Colonic mucosa (tissue), 4 donors: ENCODE measurements at regions not wholly inside any gene's neighbourhood (a gene's known extent, or its start where the extent isn't known, plus 50 kb on each side); places are given as distances from the start of the nearest gene placed in this dataset.

Source experiments
- DNase-seq: peaks from one replicate; pipeline ENCODE4 v3.0.0-alpha.2; 2020
- H3K27ac ChIP-seq: fragments of 200-600 bp; one replicate; pipeline ENCODE4 v1.8.0; 2021
- H3K27me3 ChIP-seq: fragments of 200-600 bp; one replicate; pipeline ENCODE4 v1.8.0; 2021
- H3K36me3 ChIP-seq: fragments of 200-600 bp; one replicate; pipeline ENCODE4 v1.8.0; 2021
- H3K4me1 ChIP-seq: fragments of 200-600 bp; one replicate; pipeline ENCODE4 v1.8.0; 2021; ENCODE audit warnings: mild to moderate bottlenecking
- H3K4me3 ChIP-seq: fragments of 200-600 bp; one replicate; pipeline ENCODE4 v1.8.0; 2021
- H3K9ac ChIP-seq, 2 donors: one replicate each; pipeline ENCODE4 v1.7.0; 2013; ENCODE audit warnings: control low read depth in 2 of 2, low read depth in 2 of 2, low read length in 2 of 2
- H3K9me3 ChIP-seq: fragments of 200-600 bp; one replicate; pipeline ENCODE4 v1.8.0; 2021
- intact Hi-C: fragments of 100-400 bp; cut with DNase I; formaldehyde crosslinking; loops from one replicate; pipeline ENCODE4 v1.14.1; 2022
- TF ChIP-seq, protein P1 (sequence below): fragments of 200-600 bp; IDR thresholded peaks from one replicate; pipeline ENCODE4 v1.8.0; 2022; ENCODE audit warnings: antibody characterized with exemption, mild to moderate bottlenecking
- donor health status: healthy.
- donor health status: DM: no; HTN: no; CAD: no.
- donor health status: DM: no; HTN: no; CAD: no.

- intact Hi-C loops = no loop called here
- H3K27ac ChIP-seq = no peak overlapping the region
- H3K9me3 ChIP-seq = no peaks in the 10 kb centered on the region
- TF ChIP-seq, protein P1, sequence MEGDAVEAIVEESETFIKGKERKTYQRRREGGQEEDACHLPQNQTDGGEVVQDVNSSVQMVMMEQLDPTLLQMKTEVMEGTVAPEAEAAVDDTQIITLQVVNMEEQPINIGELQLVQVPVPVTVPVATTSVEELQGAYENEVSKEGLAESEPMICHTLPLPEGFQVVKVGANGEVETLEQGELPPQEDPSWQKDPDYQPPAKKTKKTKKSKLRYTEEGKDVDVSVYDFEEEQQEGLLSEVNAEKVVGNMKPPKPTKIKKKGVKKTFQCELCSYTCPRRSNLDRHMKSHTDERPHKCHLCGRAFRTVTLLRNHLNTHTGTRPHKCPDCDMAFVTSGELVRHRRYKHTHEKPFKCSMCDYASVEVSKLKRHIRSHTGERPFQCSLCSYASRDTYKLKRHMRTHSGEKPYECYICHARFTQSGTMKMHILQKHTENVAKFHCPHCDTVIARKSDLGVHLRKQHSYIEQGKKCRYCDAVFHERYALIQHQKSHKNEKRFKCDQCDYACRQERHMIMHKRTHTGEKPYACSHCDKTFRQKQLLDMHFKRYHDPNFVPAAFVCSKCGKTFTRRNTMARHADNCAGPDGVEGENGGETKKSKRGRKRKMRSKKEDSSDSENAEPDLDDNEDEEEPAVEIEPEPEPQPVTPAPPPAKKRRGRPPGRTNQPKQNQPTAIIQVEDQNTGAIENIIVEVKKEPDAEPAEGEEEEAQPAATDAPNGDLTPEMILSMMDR = no peak
- H3K36me3 ChIP-seq = no peaks in the 10 kb centered on the region
- no peaks in the 10 kb centered on the region for H3K27me3 ChIP-seq
- no peak for DNase-seq
- H3K9ac ChIP-seq = no peak overlapping the region
- no peak overlapping the region for H3K4me3 ChIP-seq
- H3K4me1 ChIP-seq = no peaks in the 10 kb centered on the region
Observed at GRCh38 chr11:134667175-134667500, 255.1 kb upstream of the B3GAT1 start.

DNA sequence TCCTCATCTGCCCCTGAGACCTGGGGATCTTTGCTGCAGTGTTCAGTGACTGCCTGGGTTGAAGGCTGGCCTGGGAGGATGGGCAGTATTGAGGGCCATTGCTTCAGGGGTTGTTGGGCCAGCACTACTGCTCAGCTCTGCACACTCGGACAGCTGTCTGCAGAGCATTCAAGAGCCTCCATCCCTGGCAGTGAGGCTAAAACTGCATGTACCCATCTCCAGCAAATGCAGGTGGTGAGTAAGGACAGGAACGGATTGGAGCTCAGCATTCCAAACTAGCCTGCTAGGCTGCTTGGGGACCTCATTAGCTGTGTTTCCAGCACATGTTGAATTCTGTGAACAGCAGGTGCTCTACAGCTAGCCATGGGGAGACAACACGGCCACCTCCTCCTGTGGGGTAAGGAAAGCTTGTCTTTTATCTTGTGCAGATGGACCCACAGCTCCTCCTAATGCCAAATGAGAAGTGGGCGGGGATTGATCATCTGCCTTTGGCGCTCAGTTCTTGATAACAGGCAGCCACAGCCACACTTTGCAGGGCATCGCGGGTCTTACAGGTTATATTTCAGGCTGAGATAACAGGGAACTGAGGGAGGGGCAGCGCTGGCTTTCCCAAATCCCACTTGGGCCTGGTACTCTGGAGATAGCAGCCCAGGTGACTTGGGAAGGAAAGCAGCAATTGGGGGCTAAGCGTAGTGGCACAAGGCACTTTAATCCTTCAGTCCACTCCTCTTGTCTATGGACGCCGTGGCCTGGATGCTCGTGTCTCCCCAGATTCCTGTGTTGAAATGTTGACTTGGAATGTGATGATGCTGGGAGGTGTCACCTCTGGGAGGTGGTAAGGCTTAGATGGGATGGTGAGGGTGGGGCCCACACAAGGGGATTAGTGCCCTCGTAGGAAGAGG is 254.5 kb upstream of the B3GAT1 start:
- Histone ChIP-seq H3K9me3 (no peaks in the 10 kb centered on the region), H3K27ac (no peak overlapping the region), H3K36me3 (no peaks in the 10 kb centered on the region), H3K9ac (no peak overlapping the region), H3K27me3 (no peaks in the 10 kb centered on the region), H3K4me1 (no peaks in the 10 kb centered on the region), H3K4me3 (no peak overlapping the region)
- intact Hi-C loops = no loop called here
- TF ChIP-seq, protein P1 = no peak
- DNase-seq = no peak

DNA sequence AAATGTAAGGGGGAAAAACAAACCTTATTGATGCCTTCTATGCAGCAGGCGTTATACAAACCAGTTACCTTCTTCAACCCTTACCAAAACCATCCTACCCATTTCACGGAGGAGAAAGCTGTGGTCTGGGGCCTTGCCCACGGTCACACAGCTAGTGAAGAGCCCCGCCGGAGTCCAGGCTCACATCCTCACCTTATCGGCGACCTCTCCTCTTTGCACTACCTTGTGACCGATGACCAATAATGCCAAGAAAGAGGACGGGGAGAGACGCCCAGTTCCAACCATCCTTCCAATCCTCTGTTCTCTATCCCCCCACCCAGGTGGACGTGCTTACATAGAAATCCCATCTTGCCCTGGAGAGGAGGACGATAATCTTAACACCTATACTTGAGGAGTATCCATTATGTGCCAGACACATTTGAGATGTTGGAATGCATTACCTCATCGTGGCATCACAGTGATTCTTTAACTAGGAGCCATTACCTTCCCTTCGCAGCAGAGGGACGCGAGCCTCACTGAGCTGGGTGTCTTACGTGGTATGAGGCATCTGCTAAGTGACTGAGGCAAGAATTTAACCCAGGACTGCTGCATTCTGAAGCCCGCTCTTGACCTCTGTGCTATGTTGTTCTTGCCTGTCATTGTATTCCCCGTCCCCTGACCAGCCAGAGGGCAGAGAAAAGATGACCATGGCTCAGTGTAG is 253.7 kb upstream of the B3GAT1 start:
- Histone ChIP-seq H3K27ac (no peak overlapping the region), H3K4me3 (no peak overlapping the region), H3K4me1 (no peaks in the 10 kb centered on the region), H3K9ac (no peak overlapping the region), H3K9me3 (no peaks in the 10 kb centered on the region), H3K27me3 (no peaks in the 10 kb centered on the region), H3K36me3 (no peaks in the 10 kb centered on the region)
- no peak for DNase-seq
- intact Hi-C loops = no loop called here
- TF ChIP-seq, protein P1 = no peak

DNA sequence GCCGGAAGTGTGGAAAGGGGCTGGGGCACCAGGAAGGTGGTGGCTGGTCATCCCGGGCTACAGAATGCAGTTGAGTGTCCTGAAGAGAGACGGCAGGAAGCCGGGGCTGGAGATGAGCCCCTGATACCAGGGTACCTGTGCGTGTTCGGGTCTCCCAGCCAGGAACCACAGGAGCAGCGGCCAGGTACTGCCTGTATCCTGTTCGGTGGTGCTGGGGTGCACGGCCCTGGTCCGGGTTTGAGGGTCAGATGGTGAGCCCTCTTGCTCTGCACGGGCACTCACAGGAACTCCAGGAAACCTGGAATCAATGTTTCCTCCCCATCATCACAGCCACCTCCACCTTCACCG is 253.1 kb upstream of the B3GAT1 start:
- intact Hi-C loops = no loop called here
- no peak overlapping the region for H3K4me3 ChIP-seq
- H3K9ac ChIP-seq = no peak overlapping the region
- no peaks in the 10 kb centered on the region for H3K36me3 ChIP-seq
- no peak overlapping the region for H3K27ac ChIP-seq
- no peaks in the 10 kb centered on the region for H3K4me1 ChIP-seq
- TF ChIP-seq, protein P1 = no peak
- no peak for DNase-seq
- no peaks in the 10 kb centered on the region for H3K9me3 ChIP-seq
- no peaks in the 10 kb centered on the region for H3K27me3 ChIP-seq

DNA sequence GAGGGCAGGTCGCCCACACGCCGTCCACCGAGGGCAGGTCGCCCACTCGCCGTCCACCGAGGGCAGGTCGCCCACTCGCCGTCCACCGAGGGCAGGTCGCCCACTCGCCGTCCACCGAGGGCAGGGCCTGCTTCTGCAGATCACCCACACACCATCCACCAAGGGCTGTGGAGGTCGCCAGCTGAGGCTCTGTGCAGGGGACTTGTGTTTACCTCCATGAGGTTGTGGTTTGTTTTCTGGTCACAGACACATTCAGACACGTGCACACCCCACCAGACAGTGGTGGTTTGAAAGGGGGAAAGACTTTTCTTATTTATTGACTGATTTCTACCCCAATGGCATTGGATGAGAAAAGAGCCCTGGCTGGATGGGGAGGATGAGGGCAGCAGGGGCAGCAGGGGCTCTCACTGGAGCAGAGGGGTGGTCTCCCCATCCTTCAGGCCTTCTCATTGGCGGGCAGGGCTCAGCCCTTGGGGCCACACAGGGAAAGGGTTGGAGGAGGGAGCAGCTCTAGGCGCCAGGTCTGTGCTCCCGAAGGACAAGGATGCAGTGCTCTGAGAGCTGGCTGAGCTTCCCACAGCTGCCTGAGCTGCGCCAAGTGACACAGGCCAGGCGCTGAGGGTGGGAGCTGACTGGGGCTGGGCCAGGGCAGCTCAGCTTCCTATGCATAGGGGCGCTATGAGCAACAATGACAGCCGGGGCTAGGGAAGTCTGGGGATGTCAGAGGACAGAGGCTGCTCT is 252.6 kb upstream of the B3GAT1 start:
- Histone ChIP-seq H3K27ac (no peak overlapping the region), H3K9me3 (no peaks in the 10 kb centered on the region), H3K36me3 (no peaks in the 10 kb centered on the region), H3K4me1 (no peaks in the 10 kb centered on the region), H3K27me3 (no peaks in the 10 kb centered on the region), H3K4me3 (no peak overlapping the region), H3K9ac (no peak overlapping the region)
- TF ChIP-seq, protein P1 = no peak
- DNase-seq = no peak
- intact Hi-C loops = no loop called here
